ENCODE measurements at regions not wholly inside any gene's neighbourhood (a gene's known extent, or its start where the extent isn't known, plus 50 kb on each side); places are given as distances from the start of the nearest gene placed in this dataset.

DNA sequence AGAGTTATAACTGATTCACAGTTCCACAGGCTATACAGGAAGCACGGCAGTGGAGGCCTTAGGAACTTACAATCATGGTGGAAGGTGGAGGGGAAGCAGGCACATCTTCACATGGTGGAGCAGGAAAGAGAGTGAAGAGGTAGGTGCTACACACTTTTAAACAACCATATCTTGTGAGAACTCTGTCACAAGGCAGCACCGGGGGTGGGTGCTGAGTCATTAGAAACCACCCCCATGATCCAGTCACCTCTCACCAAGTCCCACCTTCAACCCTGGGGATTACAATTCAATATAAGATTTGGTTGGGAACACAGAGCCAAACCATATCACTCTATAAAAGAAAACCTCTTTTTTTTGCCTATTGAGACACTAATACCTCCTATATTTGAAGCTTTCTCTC is 1108.5 kb upstream of the CDH2 start:
- Histone ChIP-seq H3K27me3 (ENCODE audit: insufficient read depth, low read length) (no peaks in the 10 kb centered on the region), H4K20me1 (ENCODE audit: control insufficient read depth, insufficient read depth, insufficient read length) (no peaks in the 10 kb centered on the region), H3K23ac (ENCODE audit: insufficient read length, low read depth, low read length) (no peak overlapping the region), H2AFZ (ENCODE audit: low read length) (no peak overlapping the region), H3K18ac (ENCODE audit: insufficient read length, low read depth, low read length) (no peak overlapping the region), H4K5ac (ENCODE audit: insufficient read length, low read depth, low read length) (no peak overlapping the region), H2BK5ac (ENCODE audit: insufficient read length, low read length) (no peak overlapping the region), H3K4ac (ENCODE audit: low read depth, low read length) (no peak overlapping the region), H3K79me2 (ENCODE audit: insufficient read depth, low read length) (no peaks in the 10 kb centered on the region), H4K8ac (replicated peaks; ENCODE audit: insufficient read length, low read depth, low read length) (no peak overlapping the region), H3K79me1 (ENCODE audit: insufficient read depth, low read depth, low read length, poor library complexity, severe bottlenecking) (no peaks in the 10 kb centered on the region), H3K56ac (ENCODE audit: insufficient read length, low read depth, low read length) (no peak overlapping the region), H3K9me3 (ENCODE audit: control insufficient read depth, low read depth, low read length) (no peaks in the 10 kb centered on the region), H2BK20ac (ENCODE audit: low read depth, low read length, poor library complexity, severe bottlenecking) (no peak overlapping the region), H3T11ph (ENCODE audit: low read length) (no peak overlapping the region), H4K91ac (ENCODE audit: insufficient read length, low read depth, low read length) (no peak overlapping the region), H2BK12ac (ENCODE audit: insufficient read length, low read depth, low read length) (no peak overlapping the region), H3K4me1 (ENCODE audit: insufficient read depth, low read length) (no peaks in the 10 kb centered on the region), H3K9ac (ENCODE audit: extremely low read depth, insufficient read length, low read length) (no peak overlapping the region), H3K23me2 (ENCODE audit: insufficient read length, low read depth, low read length, poor library complexity, severe bottlenecking) (no peaks in the 10 kb centered on the region), H3K14ac (ENCODE audit: insufficient read depth, low read length) (no peak overlapping the region), H3K27ac (ENCODE audit: insufficient read length, low read depth, low read length) (no peak overlapping the region), H2AK5ac (ENCODE audit: insufficient read length, low read length) (no peak overlapping the region), H3K4me2 (ENCODE audit: insufficient read depth, insufficient read length, low read length) (no peak overlapping the region), H2BK15ac (ENCODE audit: low read depth, low read length) (no peak overlapping the region), H2BK120ac (ENCODE audit: low read depth, low read length, poor library complexity, severe bottlenecking) (no peak overlapping the region)
- WGBS (ENCODE audit: extremely low coverage, insufficient read length, low lambda C conversion rate), result no CpG with 5 or more reads among the region's 2 CpGs
- no peaks in the 10 kb centered on the region for H3K36me3 Mint-ChIP-seq (ENCODE audit: insufficient read depth in 1 of 3, low read depth in 3 of 3)
- H3K9me3 Mint-ChIP-seq, result peaks cover 0 to 2% of the 10 kb centered on the region in 2 experiments; a peak in 1 of 5 replicates
- H3K27ac Mint-ChIP-seq, result no peak overlapping the region
- no peaks in the 10 kb centered on the region for H3K27me3 Mint-ChIP-seq (ENCODE audit: low read depth)
- TF ChIP-seq, protein P1, sequence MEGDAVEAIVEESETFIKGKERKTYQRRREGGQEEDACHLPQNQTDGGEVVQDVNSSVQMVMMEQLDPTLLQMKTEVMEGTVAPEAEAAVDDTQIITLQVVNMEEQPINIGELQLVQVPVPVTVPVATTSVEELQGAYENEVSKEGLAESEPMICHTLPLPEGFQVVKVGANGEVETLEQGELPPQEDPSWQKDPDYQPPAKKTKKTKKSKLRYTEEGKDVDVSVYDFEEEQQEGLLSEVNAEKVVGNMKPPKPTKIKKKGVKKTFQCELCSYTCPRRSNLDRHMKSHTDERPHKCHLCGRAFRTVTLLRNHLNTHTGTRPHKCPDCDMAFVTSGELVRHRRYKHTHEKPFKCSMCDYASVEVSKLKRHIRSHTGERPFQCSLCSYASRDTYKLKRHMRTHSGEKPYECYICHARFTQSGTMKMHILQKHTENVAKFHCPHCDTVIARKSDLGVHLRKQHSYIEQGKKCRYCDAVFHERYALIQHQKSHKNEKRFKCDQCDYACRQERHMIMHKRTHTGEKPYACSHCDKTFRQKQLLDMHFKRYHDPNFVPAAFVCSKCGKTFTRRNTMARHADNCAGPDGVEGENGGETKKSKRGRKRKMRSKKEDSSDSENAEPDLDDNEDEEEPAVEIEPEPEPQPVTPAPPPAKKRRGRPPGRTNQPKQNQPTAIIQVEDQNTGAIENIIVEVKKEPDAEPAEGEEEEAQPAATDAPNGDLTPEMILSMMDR (conservative IDR thresholded peaks at IDR 0.05), result no peak
- no peak for DNase-seq
- no peaks in the 10 kb centered on the region for H3K4me1 Mint-ChIP-seq
- no peak overlapping the region for H3K4me3 Mint-ChIP-seq
